ENCODE measurements at regions not wholly inside any gene's neighbourhood (a gene's known extent, or its start where the extent isn't known, plus 50 kb on each side); places are given as distances from the start of the nearest gene placed in this dataset.

- no peak for TF ChIP-seq CTCF (conservative IDR thresholded peaks at IDR 0.05)
- TF ChIP-seq EZH2 (IDR thresholded peaks at IDR 0.05; ENCODE audit: low read depth): no peak
These were observed 80.2 kb downstream of the TSPAN17 start for GRCh38 chr5:176727528-176727900.
